ENCODE measurements at regions not wholly inside any gene's neighbourhood (a gene's known extent, or its start where the extent isn't known, plus 50 kb on each side); places are given as distances from the start of the nearest gene placed in this dataset.

DNA sequence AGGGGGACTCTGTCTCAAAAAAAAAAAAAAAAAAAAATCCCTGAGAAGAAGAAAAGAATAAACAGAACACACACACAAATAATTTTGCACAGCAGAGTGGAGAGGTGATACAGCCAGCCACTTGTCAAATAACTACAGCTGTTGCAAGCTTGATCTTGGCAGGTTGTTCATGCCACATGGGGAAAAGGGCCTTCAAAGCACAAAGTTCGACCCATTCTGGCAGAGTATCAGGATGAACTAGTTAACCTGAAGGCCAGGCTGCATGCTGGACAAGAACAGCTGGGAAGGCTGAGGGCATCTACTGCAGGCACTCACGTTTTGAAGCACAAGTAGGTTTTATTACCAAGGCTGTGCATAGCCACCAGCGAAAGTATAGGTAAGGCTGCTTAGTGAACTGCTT is 104.1 kb downstream of the KCTD15 start:
- no peak for DNase-seq (ENCODE audit: low spot score)

DNA sequence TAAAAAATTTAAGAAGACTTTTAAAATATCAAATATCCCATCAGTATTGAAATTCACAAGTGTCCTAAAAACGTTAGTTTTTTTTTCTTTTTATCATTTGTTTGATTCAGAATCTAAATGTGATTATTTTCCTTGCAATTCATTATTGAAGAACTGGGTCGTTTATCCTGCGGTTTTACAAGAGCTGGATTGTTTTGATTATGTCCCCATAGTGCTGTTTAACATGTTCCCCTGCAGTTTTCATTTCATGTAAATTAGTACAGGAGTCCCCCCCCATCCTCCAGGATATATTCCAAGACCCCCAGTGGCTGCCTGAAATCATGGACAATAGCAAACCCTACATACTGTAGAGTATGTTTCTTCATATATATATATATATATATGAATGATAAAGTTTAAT is 105.7 kb downstream of the KCTD15 start:
- DNase-seq (ENCODE audit: low spot score) = no peak

DNA sequence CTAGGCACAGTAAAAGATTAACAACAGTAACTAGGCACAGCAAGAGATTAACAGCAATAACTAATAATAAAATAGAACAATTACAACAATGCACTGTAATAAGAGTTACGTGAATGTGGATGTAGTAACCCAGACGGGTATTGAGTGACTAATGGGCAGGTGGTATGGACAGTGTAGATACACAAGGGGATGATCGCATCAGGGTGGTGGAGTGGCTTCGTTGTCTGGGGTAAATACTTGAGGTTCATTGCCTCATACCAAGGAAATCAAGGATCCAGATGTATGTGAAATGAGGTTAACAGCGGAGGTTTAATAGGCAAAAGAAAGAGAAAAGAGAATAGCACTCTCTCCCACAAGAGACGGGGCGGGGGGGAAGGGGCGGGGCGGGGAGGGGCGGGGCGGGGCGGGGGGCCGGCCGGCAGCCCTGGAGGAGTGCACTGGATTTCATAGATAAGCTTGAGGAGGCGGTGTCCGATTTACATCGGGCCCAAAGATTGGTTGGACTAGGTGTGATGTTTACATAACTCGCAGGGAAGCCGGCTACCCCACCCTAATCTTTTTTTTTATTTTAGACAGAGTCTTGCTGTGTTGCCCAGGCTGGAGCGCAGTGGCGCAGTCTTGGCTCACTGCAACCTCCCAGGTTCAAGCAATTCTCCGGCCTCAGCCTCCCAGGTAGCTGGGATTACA is 106.3 kb downstream of the KCTD15 start:
- DNase-seq (ENCODE audit: low spot score) = no peak

DNA sequence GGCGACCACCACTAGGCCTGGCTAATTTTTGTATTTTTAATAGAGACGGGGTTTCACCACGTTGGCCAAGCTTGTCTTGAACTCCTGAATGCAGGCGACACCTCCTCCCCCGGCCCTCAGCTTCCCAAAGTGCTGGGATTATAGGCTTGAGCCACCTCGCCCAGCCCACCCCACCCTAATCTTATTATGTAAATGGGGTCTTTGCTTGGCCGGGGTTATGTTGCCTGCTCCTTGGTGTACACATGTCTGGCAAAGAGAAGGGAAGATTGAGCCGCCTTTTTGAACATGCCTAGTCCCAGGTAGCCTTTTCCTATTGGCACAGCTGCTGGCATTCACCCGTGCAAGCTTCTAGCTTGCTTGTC is 106.8 kb downstream of the KCTD15 start:
- DNase-seq (ENCODE audit: low spot score) = no peak

DNA sequence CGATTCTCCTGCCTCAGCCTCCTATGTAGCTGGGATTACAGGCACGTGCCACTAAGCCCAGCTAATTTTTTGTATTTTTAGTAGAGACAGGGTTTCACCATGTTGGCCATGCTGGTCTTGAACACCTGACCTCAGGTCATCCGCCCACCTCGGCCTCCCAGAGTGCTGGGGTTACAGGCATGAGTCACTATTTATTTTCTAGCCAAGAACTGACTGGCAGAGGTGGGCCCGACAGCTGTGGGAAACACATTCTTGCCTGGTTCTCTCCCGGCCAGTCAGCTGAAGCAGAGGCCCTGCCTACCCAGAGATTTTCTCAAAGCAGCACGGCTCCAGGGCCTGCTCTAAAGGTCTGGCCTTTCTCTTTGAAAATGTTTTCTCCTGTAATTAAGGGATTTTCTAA is 108.0 kb downstream of the KCTD15 start:
- peak; percentile 56 for DNase-seq (ENCODE audit: low spot score)

DNA sequence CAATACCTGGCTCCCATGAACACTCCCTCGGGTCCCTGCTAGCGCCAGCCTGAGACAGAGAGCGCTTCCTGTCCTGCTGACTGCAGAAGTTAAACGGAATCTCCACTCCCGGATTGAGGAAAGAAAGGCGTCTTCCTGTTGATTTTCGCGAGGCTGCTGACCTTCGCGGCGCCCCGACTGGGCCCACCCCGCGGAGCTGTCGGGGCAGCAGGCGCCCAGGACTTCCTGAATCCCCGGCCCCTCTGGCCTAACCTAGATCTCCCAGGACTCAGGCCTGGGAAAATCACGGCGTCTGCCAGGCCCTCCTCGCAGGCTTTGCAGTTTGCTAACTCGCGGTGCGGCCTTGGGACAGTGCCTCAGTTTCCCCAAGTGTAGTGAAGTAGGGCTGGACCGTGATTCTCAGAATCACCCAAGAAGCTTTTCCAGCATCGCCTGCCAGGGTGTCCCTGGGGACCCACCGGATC is 108.8 kb downstream of the KCTD15 start:
- peak; percentile 58 for DNase-seq (ENCODE audit: low spot score)

DNA sequence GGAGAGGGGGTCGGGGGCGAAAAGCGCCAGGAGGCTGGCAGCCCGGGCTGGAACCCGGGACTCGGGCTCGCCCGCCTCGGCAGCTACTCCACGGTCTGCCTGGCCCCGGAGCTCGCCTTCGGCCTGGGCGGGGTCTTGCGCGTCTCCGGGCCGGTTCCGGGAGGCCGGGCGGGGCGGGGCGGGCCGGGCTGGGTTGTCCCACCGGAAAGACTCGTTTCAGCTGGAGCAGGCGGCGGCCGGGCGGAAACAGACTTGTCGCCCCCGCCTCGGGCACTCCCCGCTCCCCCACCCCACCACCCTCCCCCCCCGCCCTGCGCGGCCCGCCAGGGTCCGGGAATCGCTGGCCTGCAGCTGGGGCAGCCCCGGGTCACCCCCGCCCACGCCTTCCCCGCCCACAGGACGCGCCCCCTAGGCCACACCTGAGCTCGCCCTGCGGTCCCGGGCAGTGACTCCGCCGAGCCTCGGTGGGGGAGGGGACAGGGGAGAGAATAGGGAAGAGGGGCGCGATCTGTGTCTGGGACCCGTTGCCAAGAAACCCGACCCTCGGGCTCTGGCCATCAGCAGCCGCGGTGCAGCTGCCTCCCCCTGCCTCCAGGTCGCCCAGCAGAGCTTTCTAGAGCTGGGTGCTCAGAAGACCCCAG is 109.4 kb downstream of the KCTD15 start:
- peak; percentile 80 for DNase-seq (ENCODE audit: low spot score)

DNA sequence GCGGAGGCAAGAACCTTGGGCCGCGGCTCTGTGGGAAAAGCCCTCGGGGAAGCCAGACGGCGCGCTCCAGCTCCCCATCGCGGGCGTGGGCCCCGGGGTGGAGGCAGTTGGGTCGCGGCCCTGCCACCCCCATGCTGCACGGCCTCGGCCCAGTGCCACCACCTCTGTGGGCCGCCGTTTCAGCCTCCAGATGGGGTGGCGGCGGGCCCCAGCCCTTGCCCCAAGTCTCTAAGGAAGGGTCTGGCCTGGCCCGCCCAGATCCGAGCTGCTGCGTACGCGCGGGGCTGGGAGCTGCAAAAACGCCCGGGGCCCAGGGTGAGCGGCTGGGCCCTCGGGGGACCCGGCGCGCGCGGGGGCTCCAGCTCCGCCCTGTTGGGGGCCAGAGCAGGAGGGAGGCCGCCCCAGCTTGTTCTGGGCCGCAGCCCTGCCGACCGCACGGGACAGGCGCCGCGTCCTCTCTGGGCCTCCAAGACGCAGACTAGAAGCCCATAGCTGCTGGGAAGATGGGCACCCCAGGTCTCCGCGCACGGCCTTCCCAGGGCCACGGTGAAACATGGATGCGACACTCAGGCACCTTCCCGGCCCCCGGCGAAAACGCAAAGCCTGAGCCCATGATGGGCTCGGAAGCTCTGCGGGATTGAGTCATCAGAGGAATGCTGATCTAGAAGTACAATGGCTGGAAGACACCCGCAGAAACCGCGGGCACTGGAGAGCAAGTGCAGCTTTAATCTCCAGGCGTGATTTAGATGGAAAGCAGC is 110.1 kb downstream of the KCTD15 start:
- DNase-seq (ENCODE audit: low spot score) = peak; percentile 61

DNA sequence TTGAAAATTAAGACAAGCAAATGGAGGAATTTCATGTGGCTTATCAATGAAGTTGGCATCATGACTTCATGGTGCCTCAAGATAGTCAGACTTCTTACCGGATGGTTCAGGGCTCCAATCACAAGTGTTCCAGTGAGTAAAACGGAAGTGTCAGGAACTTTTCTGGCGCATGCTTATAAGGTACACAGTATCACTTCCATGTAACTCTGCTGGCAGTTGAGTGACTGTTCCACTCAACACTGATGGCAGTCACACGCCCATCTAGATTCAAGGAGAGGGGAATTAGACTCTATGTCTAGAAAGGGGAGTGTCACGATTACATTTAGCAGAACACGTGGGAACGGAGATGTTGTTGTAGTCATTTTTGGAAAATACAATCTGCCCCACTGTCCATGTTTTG is 114.3 kb downstream of the KCTD15 start:
- DNase-seq (ENCODE audit: low spot score) = no peak

DNA sequence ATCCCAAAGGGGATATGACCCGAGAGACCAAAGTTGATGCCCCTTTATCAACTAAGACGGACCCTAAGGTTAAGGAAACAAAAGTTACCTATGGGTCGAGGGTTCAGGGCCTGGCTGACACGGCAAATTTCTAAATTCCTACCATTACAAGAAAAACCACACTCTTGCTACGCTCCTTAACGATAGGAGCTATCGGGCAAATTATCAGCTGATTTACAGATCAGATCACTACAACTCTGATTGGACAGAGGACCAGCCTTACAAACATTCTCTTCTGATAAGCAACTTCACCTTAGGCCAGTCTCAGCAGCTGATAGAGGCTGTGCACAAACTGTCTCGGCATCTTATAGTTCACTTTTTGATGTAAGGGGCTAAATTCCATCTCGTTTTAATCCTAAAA is 117.9 kb downstream of the KCTD15 start:
- no peak for DNase-seq (ENCODE audit: low spot score)

DNA sequence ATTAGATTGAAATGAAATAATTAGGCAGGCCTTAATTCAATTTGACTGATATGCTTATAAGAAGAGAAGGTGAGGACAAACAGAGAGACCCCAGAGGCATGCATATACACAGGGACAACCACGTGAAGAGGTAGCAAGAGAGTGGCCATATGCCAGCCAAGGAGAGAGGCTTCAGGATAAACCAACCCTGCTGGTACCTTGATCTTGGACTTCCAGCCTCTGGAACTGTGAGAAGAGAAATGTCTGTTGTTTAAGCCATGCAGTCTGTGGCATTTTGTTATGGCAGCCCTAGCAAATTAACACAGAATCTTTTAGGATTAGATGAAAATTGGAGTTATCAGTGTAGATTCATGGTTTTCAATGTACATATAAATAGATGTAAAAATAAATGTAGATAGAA is 120.1 kb downstream of the KCTD15 start:
- DNase-seq (ENCODE audit: low spot score) = no peak

DNA sequence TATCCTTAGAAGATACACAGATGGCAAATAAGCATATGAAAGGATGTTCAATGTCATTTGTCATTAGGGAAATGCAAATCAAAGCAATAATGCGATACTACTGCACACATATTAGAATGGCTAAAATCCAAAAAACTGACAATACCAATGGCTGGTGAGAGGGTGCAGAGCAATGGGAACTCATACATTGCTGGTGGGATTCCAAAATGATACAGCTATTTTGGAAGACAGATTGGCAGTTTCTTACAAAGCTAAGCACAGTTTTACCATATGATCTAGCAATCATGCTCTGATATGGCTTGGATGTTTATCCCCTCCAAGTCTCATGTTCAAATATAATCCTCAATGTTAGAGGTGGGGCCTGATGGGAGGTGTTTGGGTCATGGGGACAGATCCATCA is 122.6 kb downstream of the KCTD15 start:
- DNase-seq (ENCODE audit: low spot score) = no peak

DNA sequence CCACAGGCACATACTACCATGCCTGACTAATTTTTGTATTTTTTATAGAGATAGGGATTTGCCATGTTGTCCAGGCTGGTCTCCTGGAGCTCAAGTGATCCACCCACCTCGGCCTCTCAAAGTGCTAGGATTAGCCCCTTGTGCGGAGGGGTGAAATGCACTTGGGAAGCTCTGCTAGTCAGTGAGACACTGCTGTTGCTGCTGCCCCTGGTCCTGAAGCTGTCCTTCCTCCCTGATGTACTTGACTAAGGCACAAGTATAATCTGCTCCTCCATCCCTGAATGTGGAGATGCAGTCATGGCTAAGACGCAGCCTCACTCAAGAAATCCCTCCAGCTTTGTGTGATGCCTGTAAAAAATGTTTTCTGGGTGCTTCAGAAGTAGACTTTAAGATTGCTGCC is 124.5 kb downstream of the KCTD15 start:
- no peak for DNase-seq (ENCODE audit: low spot score)

DNA sequence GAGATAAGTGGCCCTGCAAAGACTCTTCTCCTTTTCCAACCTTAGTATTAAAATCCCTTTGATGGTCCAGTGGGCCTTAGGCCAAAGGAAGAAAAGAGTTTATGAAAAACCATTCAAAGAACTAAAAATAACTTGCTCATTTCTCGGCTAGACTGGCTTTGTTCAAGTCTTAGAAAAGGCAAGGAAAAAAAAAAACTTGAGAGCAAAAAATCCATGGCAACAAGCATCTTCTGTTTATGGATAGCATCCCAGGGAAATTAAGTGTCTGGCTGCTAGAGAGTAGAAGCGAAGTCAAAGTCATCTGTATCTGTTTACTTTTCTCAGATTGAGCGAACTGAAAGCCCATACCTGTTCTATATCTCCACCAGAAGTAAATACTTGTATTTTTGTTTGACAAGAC is 129.6 kb downstream of the KCTD15 start:
- no peak for DNase-seq (ENCODE audit: low spot score)

DNA sequence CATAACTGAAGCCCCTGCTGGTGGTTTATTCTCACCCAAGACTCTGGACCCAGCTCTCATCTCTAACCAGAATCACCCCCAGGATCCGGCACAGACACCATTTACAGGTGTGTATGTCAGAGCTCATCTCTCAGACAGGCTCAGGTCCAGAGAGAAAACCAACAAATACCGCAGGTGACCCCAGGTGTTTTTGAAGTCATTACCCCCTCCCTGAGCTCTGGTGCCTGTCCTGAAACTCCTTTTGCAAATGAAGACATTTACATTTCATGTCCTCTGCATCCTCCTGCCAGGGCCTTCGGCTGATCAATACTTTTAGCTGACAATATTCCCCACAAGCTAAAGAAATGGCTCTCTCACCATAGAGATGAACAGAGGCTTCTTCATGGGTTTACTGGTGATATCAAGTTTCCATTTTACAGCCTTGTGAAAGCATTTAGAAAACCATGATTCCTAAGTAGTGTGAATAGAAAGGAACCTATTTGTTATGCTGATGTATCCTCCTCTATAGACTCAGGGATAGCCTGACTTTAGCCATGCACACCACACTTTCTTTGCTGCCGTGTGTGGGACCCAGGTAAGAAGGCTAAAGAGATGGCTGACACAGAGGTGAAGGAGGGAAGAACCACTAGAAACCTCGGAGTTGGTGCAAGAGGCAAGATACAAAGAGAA is 131.3 kb downstream of the KCTD15 start:
- DNase-seq (ENCODE audit: low spot score) = no peak

DNA sequence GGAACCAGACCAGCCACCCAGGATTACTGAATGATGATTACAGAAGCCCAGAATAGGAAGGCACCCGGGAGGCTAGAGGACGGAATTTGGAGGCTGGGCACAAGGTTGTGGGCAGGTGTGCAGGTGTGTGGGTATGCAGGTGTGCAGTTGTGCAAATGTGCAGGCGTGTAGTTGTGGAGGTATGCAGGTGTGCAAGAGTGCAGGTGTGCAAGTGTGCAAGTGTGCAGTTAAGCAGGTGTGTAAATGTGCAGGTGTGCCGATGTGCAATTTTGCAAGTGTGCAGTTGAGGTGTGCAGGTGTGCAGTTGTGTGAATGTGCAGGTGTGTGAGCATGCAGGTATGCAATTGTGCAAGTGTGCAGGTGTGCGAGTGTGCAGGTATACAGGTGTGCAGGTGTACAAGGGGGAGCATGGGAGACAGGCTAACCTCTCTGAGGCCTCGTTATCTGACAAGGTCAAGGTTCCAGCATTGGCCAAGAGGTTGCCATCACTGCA is 131.8 kb downstream of the KCTD15 start:
- no peak for DNase-seq (ENCODE audit: low spot score)

DNA sequence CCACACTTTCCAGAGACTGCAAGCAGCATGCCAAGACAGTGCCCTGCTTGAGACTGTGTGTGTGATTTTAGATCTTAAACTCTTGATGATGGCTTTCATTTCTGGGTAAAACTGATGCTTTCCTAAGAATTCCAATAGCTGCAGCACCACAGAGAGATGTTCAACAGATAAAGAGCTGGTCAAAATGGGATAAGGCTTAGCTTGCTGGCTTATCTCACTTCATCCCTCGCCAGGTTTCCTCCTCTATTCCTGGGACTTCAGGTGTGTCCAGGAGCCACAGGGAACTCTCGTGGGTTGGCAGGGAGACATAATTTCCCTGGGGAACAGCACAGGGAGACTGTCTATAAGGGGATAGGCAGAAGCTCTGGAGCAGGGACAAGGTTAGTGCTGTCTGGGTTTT is 137.3 kb downstream of the KCTD15 start:
- no peak for DNase-seq (ENCODE audit: low spot score)

DNA sequence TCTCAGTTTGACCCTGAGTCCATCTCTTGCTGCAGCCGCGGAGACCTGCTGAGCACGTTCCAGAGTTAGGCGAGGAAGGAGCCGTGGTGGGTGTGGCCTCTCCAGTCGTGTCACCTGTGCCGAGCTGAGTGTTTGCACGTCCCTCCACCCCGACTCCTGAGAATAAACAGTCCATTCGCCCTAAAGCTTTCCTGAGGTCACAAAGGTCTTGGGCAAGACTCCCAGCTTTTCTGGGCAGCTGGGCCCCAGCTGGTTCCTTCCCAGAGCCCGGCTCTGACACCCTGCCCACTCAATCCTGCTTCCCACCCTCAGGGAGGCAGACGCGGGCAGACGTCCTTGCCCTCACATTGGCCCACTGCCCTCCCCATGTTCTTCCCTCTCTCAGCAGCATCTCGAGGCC is 142.2 kb downstream of the KCTD15 start:
- DNase-seq (ENCODE audit: low spot score) = no peak

DNA sequence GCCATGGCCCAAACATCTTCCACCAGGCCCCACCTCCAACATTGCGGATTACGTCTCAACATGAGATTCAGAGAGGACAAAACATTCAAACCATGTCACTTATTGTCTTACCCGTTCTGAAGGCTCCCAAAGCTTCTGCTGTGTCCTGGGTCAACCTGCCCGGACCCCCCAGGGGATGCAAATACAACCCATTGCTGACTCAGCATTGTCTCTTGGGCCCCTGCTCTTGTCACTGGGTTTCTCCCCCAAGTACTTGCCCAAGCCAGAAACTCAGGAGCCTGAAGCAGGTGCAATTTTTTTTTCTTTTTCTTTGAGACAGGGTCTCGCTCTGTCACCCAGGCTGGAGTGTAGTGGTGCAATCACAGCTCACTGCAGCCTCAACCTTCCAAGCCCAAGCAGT is 144.5 kb downstream of the KCTD15 start:
- no peak for DNase-seq (ENCODE audit: low spot score)

DNA sequence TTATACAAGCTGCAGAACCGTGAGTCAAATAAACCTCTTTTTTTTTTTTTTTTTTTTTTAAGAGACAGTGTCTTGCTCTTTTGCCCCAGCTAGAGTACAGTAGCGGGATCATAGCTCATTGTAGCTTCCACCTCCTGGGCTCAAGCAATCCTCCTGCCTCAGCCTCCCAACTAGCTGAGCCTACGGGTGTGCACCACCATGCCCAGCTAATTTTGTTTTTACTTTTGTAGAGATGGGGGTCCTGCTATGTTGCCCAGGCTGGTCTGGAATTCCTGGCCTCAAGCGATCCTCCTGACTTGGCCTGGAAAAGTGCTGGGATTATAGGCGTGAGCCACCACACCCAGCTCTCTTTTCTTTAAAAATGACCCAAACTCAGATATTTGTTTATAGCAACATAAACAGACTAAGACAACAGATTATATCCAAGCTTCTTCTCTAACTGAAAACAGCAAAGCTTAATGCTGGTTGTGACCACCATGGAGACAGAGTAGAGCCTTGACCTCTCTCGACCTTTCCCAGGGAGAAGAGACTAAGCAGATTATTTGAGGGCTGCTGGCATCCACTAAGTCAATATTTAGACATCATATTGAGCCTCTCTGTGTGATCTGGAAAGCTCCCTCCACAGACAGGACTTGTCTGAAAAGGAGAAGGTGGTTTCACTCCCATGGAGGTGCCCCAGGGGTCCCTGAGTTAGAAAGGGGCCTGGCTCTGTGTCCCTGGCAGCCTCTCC is 150.0 kb downstream of the KCTD15 start:
- DNase-seq (ENCODE audit: low spot score) = peak; percentile 40

DNA sequence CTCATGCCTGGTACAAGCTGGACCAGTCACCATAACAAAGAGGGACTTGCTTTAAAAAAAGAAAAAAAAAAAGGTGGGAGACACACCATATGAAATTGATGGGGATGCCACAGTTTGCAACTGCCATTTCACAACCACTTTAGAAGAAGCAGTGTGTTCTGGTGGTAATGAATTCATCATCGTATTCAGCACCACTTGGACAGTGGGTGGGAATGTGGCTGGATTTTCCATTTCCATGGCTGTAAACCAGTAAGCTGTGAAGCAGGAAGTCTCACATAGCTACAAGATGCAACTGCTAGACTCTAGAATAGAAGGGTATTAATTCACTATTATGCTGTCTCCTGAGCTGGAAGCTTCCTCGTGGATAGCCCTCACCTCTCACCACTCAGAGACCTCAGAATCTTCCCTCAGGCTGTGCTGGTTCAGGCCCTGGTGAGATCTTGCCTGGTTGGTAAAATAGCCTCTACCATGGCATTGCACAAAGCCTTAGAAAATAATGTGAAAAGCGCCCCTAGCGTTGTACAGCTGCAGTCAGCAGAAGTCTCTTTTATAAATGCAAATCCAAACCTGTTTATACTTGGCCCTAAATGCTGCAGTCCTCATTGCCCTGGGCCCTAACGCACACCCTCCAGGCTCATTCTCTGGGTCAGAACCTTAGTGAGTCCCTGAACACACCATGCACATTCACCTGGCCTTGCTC is 150.7 kb downstream of the KCTD15 start:
- DNase-seq (ENCODE audit: low spot score) = peak; percentile 46
